HCT116 (cell line): ENCODE measurements at regions not wholly inside any gene's neighbourhood (a gene's known extent, or its start where the extent isn't known, plus 50 kb on each side); places are given as distances from the start of the nearest gene placed in this dataset.

Experiments used
- CEBPB ChIP-seq: IDR thresholded peaks from 2 replicates; pipeline ENCODE4 v1.6.1; 2012; ENCODE audit warnings: low read depth
- CTCF ChIP-seq, 3 experiments: fragments of 200-600 bp in 1 of 3; sonication (generic) in 1 of 3; IDR thresholded peaks in 2 of 3; conservative IDR thresholded peaks in 1 of 3; 2 replicates each; pipeline ENCODE4 v1.5.1; 2012 to 2017; ENCODE audit warnings: low read depth in 2 of 3, low read length in 2 of 3, antibody characterized with exemption in 1 of 3, borderline replicate concordance in 1 of 3, control low read depth in 1 of 3, mild to moderate bottlenecking in 1 of 3, mixed read lengths in 1 of 3, mixed run types in 1 of 3, moderate library complexity in 1 of 3; ENCODE audit not compliant: insufficient read depth in 1 of 3
- EZH2 ChIP-seq: fragments of 200-600 bp; sonication (generic); IDR thresholded peaks from 2 replicates; pipeline ENCODE4 v1.6.1; 2017; ENCODE audit warnings: antibody characterized with exemption, mixed run types
- POLR2A ChIP-seq: IDR thresholded peaks from 2 replicates; pipeline ENCODE4 v1.7.0; 2011; ENCODE audit warnings: borderline replicate concordance; ENCODE audit not compliant: insufficient read depth, insufficient read length; ENCODE audit errors: extremely low read depth
- POLR2AphosphoS5 ChIP-seq: IDR thresholded peaks from 2 replicates; pipeline ENCODE4 v1.6.1; 2011; ENCODE audit warnings: mild to moderate bottlenecking, low read depth, low read length, moderate library complexity
- TF ChIP-seq, protein P1 (sequence below): IDR thresholded peaks from 2 replicates; pipeline ENCODE4 v1.6.1; 2012; ENCODE audit warnings: low read depth

DNA sequence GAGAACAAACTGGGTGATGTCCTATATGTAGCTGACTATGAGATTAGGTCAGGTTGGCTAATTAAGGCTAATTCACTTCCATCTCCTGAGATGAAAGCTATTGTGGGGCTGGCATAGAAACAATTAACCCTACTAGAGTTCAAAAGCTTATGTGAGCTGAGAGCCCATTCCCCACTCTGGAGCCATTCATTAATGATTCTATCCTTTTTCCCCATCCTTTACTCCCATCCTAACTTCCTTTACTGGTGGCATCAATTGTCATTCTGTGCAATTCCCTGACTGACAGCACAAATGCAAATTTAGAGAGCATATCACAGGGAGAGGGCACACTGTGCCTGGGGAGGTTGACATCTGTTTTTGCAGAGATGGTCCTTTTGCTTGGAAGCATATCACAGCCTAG is 103.9 kb downstream of the URB2 start:
- TF ChIP-seq CTCF (IDR thresholded peaks at IDR 0.05 in 2 of 3, conservative IDR thresholded peaks at IDR 0.05 in 1 of 3; ENCODE audit: borderline replicate concordance in 1 of 3, insufficient read depth in 1 of 3, low read depth in 2 of 3, low read length in 2 of 3): no peak
- TF ChIP-seq EZH2: no peak
- no peak for TF ChIP-seq POLR2AphosphoS5
- TF ChIP-seq, protein P1, sequence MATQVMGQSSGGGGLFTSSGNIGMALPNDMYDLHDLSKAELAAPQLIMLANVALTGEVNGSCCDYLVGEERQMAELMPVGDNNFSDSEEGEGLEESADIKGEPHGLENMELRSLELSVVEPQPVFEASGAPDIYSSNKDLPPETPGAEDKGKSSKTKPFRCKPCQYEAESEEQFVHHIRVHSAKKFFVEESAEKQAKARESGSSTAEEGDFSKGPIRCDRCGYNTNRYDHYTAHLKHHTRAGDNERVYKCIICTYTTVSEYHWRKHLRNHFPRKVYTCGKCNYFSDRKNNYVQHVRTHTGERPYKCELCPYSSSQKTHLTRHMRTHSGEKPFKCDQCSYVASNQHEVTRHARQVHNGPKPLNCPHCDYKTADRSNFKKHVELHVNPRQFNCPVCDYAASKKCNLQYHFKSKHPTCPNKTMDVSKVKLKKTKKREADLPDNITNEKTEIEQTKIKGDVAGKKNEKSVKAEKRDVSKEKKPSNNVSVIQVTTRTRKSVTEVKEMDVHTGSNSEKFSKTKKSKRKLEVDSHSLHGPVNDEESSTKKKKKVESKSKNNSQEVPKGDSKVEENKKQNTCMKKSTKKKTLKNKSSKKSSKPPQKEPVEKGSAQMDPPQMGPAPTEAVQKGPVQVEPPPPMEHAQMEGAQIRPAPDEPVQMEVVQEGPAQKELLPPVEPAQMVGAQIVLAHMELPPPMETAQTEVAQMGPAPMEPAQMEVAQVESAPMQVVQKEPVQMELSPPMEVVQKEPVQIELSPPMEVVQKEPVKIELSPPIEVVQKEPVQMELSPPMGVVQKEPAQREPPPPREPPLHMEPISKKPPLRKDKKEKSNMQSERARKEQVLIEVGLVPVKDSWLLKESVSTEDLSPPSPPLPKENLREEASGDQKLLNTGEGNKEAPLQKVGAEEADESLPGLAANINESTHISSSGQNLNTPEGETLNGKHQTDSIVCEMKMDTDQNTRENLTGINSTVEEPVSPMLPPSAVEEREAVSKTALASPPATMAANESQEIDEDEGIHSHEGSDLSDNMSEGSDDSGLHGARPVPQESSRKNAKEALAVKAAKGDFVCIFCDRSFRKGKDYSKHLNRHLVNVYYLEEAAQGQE: no peak
- TF ChIP-seq POLR2A: no peak
- TF ChIP-seq CEBPB: no peak
